Activated CD8-positive, alpha-beta T cell treated with anti-CD3 and anti-CD28 coated beads for 36 hours (primary cell): ENCODE measurements at regions not wholly inside any gene's neighbourhood (a gene's known extent, or its start where the extent isn't known, plus 50 kb on each side); places are given as distances from the start of the nearest gene placed in this dataset.
"Not testable (repeated sequence)": the region's sequence is repeated elsewhere in the genome, so short reads cannot be mapped to it uniquely, and the experiment has no call there.

Experiments used
- ATAC-seq: fragments of 200-7000 bp; cut with Tn5 transposase; one replicate; pipeline ENCODE4 v1.10.0; 2021; ENCODE audit warnings: mild to moderate bottlenecking, moderate library complexity
- CTCF ChIA-PET: fragments of 350-600 bp; sonication (Branson Sonifier 250); formaldehyde crosslinking; loops from one replicate; lab custom pipeline; 2021; ENCODE audit warnings: antibody characterized with exemption; lab: Charles Lee
- POLR2A ChIA-PET: fragments of 350-600 bp; sonication (Branson Sonifier 250); formaldehyde crosslinking; loops from one replicate; lab custom pipeline; 2021; ENCODE audit warnings: antibody characterized with exemption; lab: Charles Lee
- DNase-seq: peaks from one replicate; pipeline ENCODE4 v3.0.0-alpha.2; 2020
- H3K27ac Mint-ChIP-seq: one replicate; pipeline ENCODE4 v1.8.0; 2021; ENCODE audit warnings: mild to moderate bottlenecking, mixed read lengths
- H3K27me3 Mint-ChIP-seq: one replicate; pipeline ENCODE4 v1.8.0; 2021; ENCODE audit warnings: mixed read lengths
- H3K36me3 Mint-ChIP-seq: one replicate; pipeline ENCODE4 v1.8.0; 2021; ENCODE audit warnings: low read depth, mixed read lengths
- H3K4me1 Mint-ChIP-seq: one replicate; pipeline ENCODE4 v1.8.0; 2021; ENCODE audit warnings: low read depth, mixed read lengths
- H3K4me3 Mint-ChIP-seq: one replicate; pipeline ENCODE4 v1.8.0; 2021; ENCODE audit warnings: mild to moderate bottlenecking, moderate library complexity, mixed read lengths
- H3K9me3 Mint-ChIP-seq: one replicate; pipeline ENCODE4 v1.8.0; 2021; ENCODE audit warnings: mixed read lengths
- CTCF ChIP-seq: fragments of 200-600 bp; IDR thresholded peaks from one replicate; pipeline ENCODE4 v1.8.0; 2022; ENCODE audit warnings: antibody characterized with exemption, mild to moderate bottlenecking
- intact Hi-C: fragments of 100-400 bp; cut with micrococcal nuclease; formaldehyde crosslinking; loops from one replicate; pipeline ENCODE4 v1.10.0; 2022

- POLR2A ChIA-PET = no interaction called here
- Mint-ChIP-seq H3K4me3 (no peak overlapping the region), H3K36me3 (no peaks in the 10 kb centered on the region)
Observed at GRCh38 chr22:41038732-41039131, 53.7 kb upstream of the EP300 start.

GRCh38 chr22:41039641-41040040 is 52.8 kb upstream of the EP300 start:
- ATAC-seq, H3K27ac Mint-ChIP-seq, intact Hi-C loops, H3K9me3 Mint-ChIP-seq, CTCF ChIA-PET, H3K4me1 Mint-ChIP-seq, POLR2A ChIA-PET, DNase-seq, H3K36me3 Mint-ChIP-seq, H3K27me3 Mint-ChIP-seq, H3K4me3 Mint-ChIP-seq: not testable (repeated sequence)

More at GRCh38 chr22:41038732-41039131, 53.7 kb upstream of the EP300 start:
- Mint-ChIP-seq H3K9me3 (no peaks in the 10 kb centered on the region), H3K4me1 (no peaks in the 10 kb centered on the region), H3K27ac (no peak overlapping the region), H3K27me3 (no peaks in the 10 kb centered on the region)
- ATAC-seq (no peak), DNase-seq (no peak)
- intact Hi-C loops = no loop called here
- TF ChIP-seq CTCF = no peak
- CTCF ChIA-PET = no interaction called here

GRCh38 chr22:41040483-41040882 is 51.9 kb upstream of the EP300 start:
- ATAC-seq (no peak), DNase-seq (no peak)
- ChIA-PET CTCF (no interaction called here), POLR2A (no interaction called here)
- H3K36me3 Mint-ChIP-seq = no peaks in the 10 kb centered on the region
- no peaks in the 10 kb centered on the region for H3K9me3 Mint-ChIP-seq
- no peak overlapping the region for H3K4me3 Mint-ChIP-seq
- no peaks in the 10 kb centered on the region for H3K27me3 Mint-ChIP-seq
- intact Hi-C loops = no loop called here
- no peaks in the 10 kb centered on the region for H3K4me1 Mint-ChIP-seq
- no peak overlapping the region for H3K27ac Mint-ChIP-seq
- no peak for TF ChIP-seq CTCF

- no peak overlapping the region for H3K27ac Mint-ChIP-seq
- no peaks in the 10 kb centered on the region for H3K36me3 Mint-ChIP-seq
- no peak for ATAC-seq
Observed at GRCh38 chr22:41041532-41041931, 50.9 kb upstream of the EP300 start.

More at GRCh38 chr22:41041532-41041931, 50.9 kb upstream of the EP300 start:
- Mint-ChIP-seq H3K9me3 (no peaks in the 10 kb centered on the region), H3K4me1 (no peaks in the 10 kb centered on the region), H3K4me3 (no peak overlapping the region), H3K27me3 (no peaks in the 10 kb centered on the region)
- intact Hi-C loops = no loop called here
- ChIA-PET POLR2A (no interaction called here), CTCF (no interaction called here)
- DNase-seq = no peak
- TF ChIP-seq CTCF = no peak
